Prostate gland (tissue), 2 donors: ENCODE measurements at regions not wholly inside any gene's neighbourhood (a gene's known extent, or its start where the extent isn't known, plus 50 kb on each side); places are given as distances from the start of the nearest gene placed in this dataset.
"Not testable (repeated sequence)": the region's sequence is repeated elsewhere in the genome, so short reads cannot be mapped to it uniquely, and the experiment has no call there.

ENCODE experiments used
- DNase-seq: peaks from one replicate; pipeline ENCODE4 v3.0.0-alpha.2; 2019; ENCODE audit warnings: low spot score
- H3K27ac ChIP-seq, 2 donors: fragments of 200-600 bp; sonication (generic); 2 replicates each; pipeline ENCODE4 v1.5.1; 2017 to 2019
- H3K27me3 ChIP-seq: fragments of 200-600 bp; sonication (generic); replicated peaks from 2 replicates; pipeline ENCODE4 v1.5.1; 2019; ENCODE audit not compliant: insufficient read depth
- H3K36me3 ChIP-seq, 2 donors: fragments of 200-600 bp; sonication (generic); 1 replicate in 1 of 2; 2 replicates in 1 of 2; pipeline versions ENCODE4 v1.5.1 to v1.8.1; 2017 to 2019
- H3K4me1 ChIP-seq: fragments of 200-600 bp; sonication (generic); replicated peaks from 2 replicates; pipeline ENCODE4 v1.5.1; 2019
- H3K4me3 ChIP-seq, 2 donors: fragments of 200-600 bp; sonication (generic); 2 replicates each; pipeline ENCODE4 v1.5.1; 2017 to 2019
- H3K9me3 ChIP-seq: fragments of 200-600 bp; sonication (generic); 2 replicates; pipeline ENCODE4 v1.5.1; 2017
- CTCF ChIP-seq, 4 experiments: fragments of 200-600 bp in 2 of 4; fragments of 450-650 bp in 2 of 4; sonication (generic) in 2 of 4; IDR thresholded peaks; 1 replicate in 3 of 4; 2 replicates in 1 of 4; pipeline ENCODE4 v1.5.1; 2016 to 2019; ENCODE audit warnings: antibody characterized with exemption in 4 of 4, mild to moderate bottlenecking in 2 of 4, moderate library complexity in 2 of 4
- POLR2A ChIP-seq: fragments of 450-650 bp; IDR thresholded peaks from one replicate; pipeline ENCODE4 v1.6.1; 2016; ENCODE audit warnings: antibody characterized with exemption, mild to moderate bottlenecking
- POLR2AphosphoS5 ChIP-seq: sonication (generic); formaldehyde crosslinking; IDR thresholded peaks from one replicate; pipeline ENCODE4 v1.6.1; 2017; ENCODE audit warnings: antibody characterized with exemption
- WGBS: methylation state at CpG from one replicate; pipeline ENCODE4 v1.1.5; 2018; 5-methylcytosine and 5-hydroxymethylcytosine counted together
- intact Hi-C: fragments of 100-400 bp; cut with DNase I; formaldehyde crosslinking; loops from one replicate; pipeline ENCODE4 v1.14.2; 2022

GRCh38 chr6:17218749-17219093 lies 62.4 kb upstream of the RBM24 start:
- no peaks in the 10 kb centered on the region for H3K36me3 ChIP-seq
- TF ChIP-seq POLR2AphosphoS5, result no peak
- no peak for TF ChIP-seq POLR2A
- TF ChIP-seq CTCF (IDR thresholded peaks at IDR 0.05), result no peak
- no peaks in the 10 kb centered on the region for H3K9me3 ChIP-seq
- no peak overlapping the region for H3K27ac ChIP-seq
- H3K4me1 ChIP-seq, result no peaks in the 10 kb centered on the region
- H3K27me3 ChIP-seq, result no peaks in the 10 kb centered on the region
- intact Hi-C loops, result no loop called here
- no peak overlapping the region for H3K4me3 ChIP-seq
- WGBS, result 100% methylated on average over 1 of the region's 1 CpG
- no peak for DNase-seq

GRCh38 chr6:17219098-17219497 lies 62.1 kb upstream of the RBM24 start:
- no peak for DNase-seq
- H3K4me3 ChIP-seq, result no peak overlapping the region
- H3K27ac ChIP-seq, result no peak overlapping the region
- TF ChIP-seq POLR2AphosphoS5 (no peak), POLR2A (no peak), CTCF (IDR thresholded peaks at IDR 0.05) (no peak)
- no peaks in the 10 kb centered on the region for H3K9me3 ChIP-seq
- H3K27me3 ChIP-seq, result no peaks in the 10 kb centered on the region
- no peaks in the 10 kb centered on the region for H3K4me1 ChIP-seq
- 83% methylated on average over 5 of the region's 5 CpGs for WGBS
- H3K36me3 ChIP-seq, result no peaks in the 10 kb centered on the region
- intact Hi-C loops, result no loop called here

- Histone ChIP-seq H3K9me3 (no peaks in the 10 kb centered on the region), H3K27me3 (no peaks in the 10 kb centered on the region), H3K4me1 (no peaks in the 10 kb centered on the region), H3K27ac (no peak overlapping the region), H3K36me3 (no peaks in the 10 kb centered on the region), H3K4me3 (no peak overlapping the region)
- no peak for DNase-seq
- 72% methylated on average over 12 of the region's 12 CpGs for WGBS
- no peak for TF ChIP-seq POLR2AphosphoS5
- no peak for TF ChIP-seq CTCF (IDR thresholded peaks at IDR 0.05)
- no peak for TF ChIP-seq POLR2A
- intact Hi-C loops, result no loop called here
These were observed 60.9 kb upstream of the RBM24 start for GRCh38 chr6:17220040-17220910.

- Histone ChIP-seq H3K4me3 (no peak overlapping the region), H3K4me1 (no peaks in the 10 kb centered on the region), H3K36me3 (no peaks in the 10 kb centered on the region), H3K9me3 (no peaks in the 10 kb centered on the region), H3K27me3 (no peaks in the 10 kb centered on the region), H3K27ac (no peak overlapping the region)
- DNase-seq, result no peak
- WGBS, result 95% methylated on average over 3 of the region's 3 CpGs
- intact Hi-C loops, result no loop called here
- TF ChIP-seq POLR2A (no peak), CTCF (IDR thresholded peaks at IDR 0.05) (no peak), POLR2AphosphoS5 (no peak)
These were observed 57.1 kb upstream of the RBM24 start for GRCh38 chr6:17224056-17224455.

- intact Hi-C loops, H3K27me3 ChIP-seq, H3K27ac ChIP-seq, H3K4me1 ChIP-seq, H3K9me3 ChIP-seq, H3K36me3 ChIP-seq, DNase-seq, H3K4me3 ChIP-seq: not testable (repeated sequence)
- 92% methylated on average over 5 of the region's 5 CpGs for WGBS
These were observed 56.7 kb upstream of the RBM24 start for GRCh38 chr6:17224501-17224900.
